NCI-H226 (cell line): ENCODE measurements at regions not wholly inside any gene's neighbourhood (a gene's known extent, or its start where the extent isn't known, plus 50 kb on each side); places are given as distances from the start of the nearest gene placed in this dataset.
A peak's percentile ranks its signal among the peaks of the same experiment; 100 is the strongest.
"Not testable (repeated sequence)": the region's sequence is repeated elsewhere in the genome, so short reads cannot be mapped to it uniquely, and the experiment has no call there.

Source experiments
- DNase-seq: peaks from one replicate; pipeline ENCODE4 v3.0.0-alpha.2; 2015

GRCh38 chr9:106467113-106467864 is 395.7 kb upstream of the ZNF462 start:
- no peak for DNase-seq

GRCh38 chr9:106467865-106468164 is 395.2 kb upstream of the ZNF462 start:
- DNase-seq, result no peak

- DNase-seq, result no peak
Observed at GRCh38 chr9:106468431-106468830, 394.5 kb upstream of the ZNF462 start.

- DNase-seq, result peak; percentile 9
Observed at GRCh38 chr9:106478312-106478711, 384.7 kb upstream of the ZNF462 start.

- DNase-seq, result no peak
Observed at GRCh38 chr9:106478727-106479126, 384.2 kb upstream of the ZNF462 start.

- no peak for DNase-seq
Observed at GRCh38 chr9:106479679-106480078, 383.3 kb upstream of the ZNF462 start.

GRCh38 chr9:106481013-106481609 is 381.9 kb upstream of the ZNF462 start:
- no peak for DNase-seq

- peak; percentile 17 for DNase-seq
Observed at GRCh38 chr9:106482733-106483132, 380.2 kb upstream of the ZNF462 start.

- no peak for DNase-seq
Observed at GRCh38 chr9:106486685-106487084, 376.3 kb upstream of the ZNF462 start.

- no peak for DNase-seq
Observed at GRCh38 chr9:106487266-106487665, 375.7 kb upstream of the ZNF462 start.

GRCh38 chr9:106492126-106492525 is 370.8 kb upstream of the ZNF462 start:
- DNase-seq, result not testable (repeated sequence)

GRCh38 chr9:106500171-106500570 is 362.8 kb upstream of the ZNF462 start:
- DNase-seq, result no peak

- DNase-seq, result not testable (repeated sequence)
Observed at GRCh38 chr9:106501210-106501609, 361.8 kb upstream of the ZNF462 start.

GRCh38 chr9:106502930-106503329 is 360.0 kb upstream of the ZNF462 start:
- DNase-seq, result no peak

- no peak for DNase-seq
Observed at GRCh38 chr9:106503759-106504158, 359.2 kb upstream of the ZNF462 start.

- no peak for DNase-seq
Observed at GRCh38 chr9:106526716-106527204, 336.2 kb upstream of the ZNF462 start.

GRCh38 chr9:106528158-106528557 is 334.8 kb upstream of the ZNF462 start:
- no peak for DNase-seq

- no peak for DNase-seq
Observed at GRCh38 chr9:106529616-106530015, 333.4 kb upstream of the ZNF462 start.

GRCh38 chr9:106531491-106531890 is 331.5 kb upstream of the ZNF462 start:
- DNase-seq, result no peak

GRCh38 chr9:106532306-106533015 is 330.5 kb upstream of the ZNF462 start:
- no peak for DNase-seq

- no peak for DNase-seq
Observed at GRCh38 chr9:106534800-106535199, 328.2 kb upstream of the ZNF462 start.

GRCh38 chr9:106535439-106535838 is 327.5 kb upstream of the ZNF462 start:
- no peak for DNase-seq

- DNase-seq, result no peak
Observed at GRCh38 chr9:106557996-106558667, 304.8 kb upstream of the ZNF462 start.

GRCh38 chr9:106560540-106560939 is 302.4 kb upstream of the ZNF462 start:
- no peak for DNase-seq
